ENCODE measurements at regions not wholly inside any gene's neighbourhood (a gene's known extent, or its start where the extent isn't known, plus 50 kb on each side); places are given as distances from the start of the nearest gene placed in this dataset.

- Histone ChIP-seq H3K27me3 (ENCODE audit: control insufficient read depth in 4 of 4, insufficient read depth in 4 of 4, low read length in 3 of 4) (no peaks in the 10 kb centered on the region), H3K27ac (ENCODE audit: low read depth in 1 of 2, low read length in 2 of 2) (no peak overlapping the region), H3K4me1 (ENCODE audit: control insufficient read depth in 4 of 4, insufficient read depth in 4 of 4, low read length in 3 of 4) (peaks cover 0 to 2% (median 0%) of the 10 kb centered on the region in 4 donors), H3K9me3 (ENCODE audit: control insufficient read depth in 4 of 4, low read length in 3 of 4) (no peaks in the 10 kb centered on the region), H3K4me3 (ENCODE audit: low read depth in 1 of 3, low read length in 3 of 3) (no peak overlapping the region), H3K36me3 (ENCODE audit: control insufficient read depth in 4 of 4, insufficient read depth in 3 of 4, low read depth in 1 of 4, low read length in 3 of 4) (no peaks in the 10 kb centered on the region), H3K9ac (ENCODE audit: low read depth in 1 of 2, low read length in 2 of 2) (no peak overlapping the region)
- TF ChIP-seq HNF4A (conservative IDR thresholded peaks at IDR 0.05) (peak; percentile 22 to 25), ATF3 (IDR thresholded peaks at IDR 0.05) (no peak)
- WGBS, result 41% methylated on average over 3 of the region's 3 CpGs
- DNase-seq (ENCODE audit: low spot score), result no peak
These were observed 301.8 kb downstream of the AEBP2 start for GRCh38 chr12:19741132-19741489.

- no peak overlapping the region for H3K27ac ChIP-seq (ENCODE audit: low read depth in 1 of 2, low read length in 2 of 2)
- no peak overlapping the region for H3K4me3 ChIP-seq (ENCODE audit: low read depth in 1 of 3, low read length in 3 of 3)
- no peak for DNase-seq (ENCODE audit: low spot score)
- TF ChIP-seq RAD21 (IDR thresholded peaks at IDR 0.05), result no peak
- TF ChIP-seq SP1 (IDR thresholded peaks at IDR 0.05), result peak; percentile 23
- no peak for TF ChIP-seq MAX (IDR thresholded peaks at IDR 0.05)
- no peak for TF ChIP-seq TAF1 (conservative IDR thresholded peaks at IDR 0.05)
- no peak for TF ChIP-seq HNF4G (IDR thresholded peaks at IDR 0.05)
- no peak for TF ChIP-seq FOXA1 (IDR thresholded peaks at IDR 0.05)
- peak; percentile 53 for TF ChIP-seq NR2F2 (IDR thresholded peaks at IDR 0.05)
- TF ChIP-seq EGR1 (IDR thresholded peaks at IDR 0.05; ENCODE audit: low read depth in 2 of 2), result no peak
- no peak for TF ChIP-seq YY1 (IDR thresholded peaks at IDR 0.05)
- TF ChIP-seq GABPA (IDR thresholded peaks at IDR 0.05 in 1 of 2, conservative IDR thresholded peaks at IDR 0.05 in 1 of 2), result no peak
- TF ChIP-seq FOXA2 (IDR thresholded peaks at IDR 0.05), result no peak
- TF ChIP-seq HNF4A (conservative IDR thresholded peaks at IDR 0.05), result no peak
- TF ChIP-seq RXRA (IDR thresholded peaks at IDR 0.05), result peak in 1 of 2 donors; percentile 8
- peak in 1 of 2 donors; percentile 32 for TF ChIP-seq JUND (IDR thresholded peaks at IDR 0.05)
- no peak for TF ChIP-seq ATF3 (IDR thresholded peaks at IDR 0.05)
- no peak for TF ChIP-seq ZBTB33 (IDR thresholded peaks at IDR 0.05)
- no peak for TF ChIP-seq REST (IDR thresholded peaks at IDR 0.05)
- no peak for TF ChIP-seq CTCF (IDR thresholded peaks at IDR 0.05; ENCODE audit: low read depth, low read length, missing input control)
- 74% methylated on average over 4 of the region's 4 CpGs for WGBS
- peaks cover 0 to 3% (median 0%) of the 10 kb centered on the region in 4 donors for H3K9me3 ChIP-seq (ENCODE audit: control insufficient read depth in 4 of 4, low read length in 3 of 4)
- no peaks in the 10 kb centered on the region for H3K36me3 ChIP-seq (ENCODE audit: control insufficient read depth in 4 of 4, insufficient read depth in 3 of 4, low read depth in 1 of 4, low read length in 3 of 4)
- no peaks in the 10 kb centered on the region for H3K27me3 ChIP-seq (ENCODE audit: control insufficient read depth in 4 of 4, insufficient read depth in 4 of 4, low read length in 3 of 4)
- peaks cover 0 to 2% (median 0%) of the 10 kb centered on the region in 4 donors for H3K4me1 ChIP-seq (ENCODE audit: control insufficient read depth in 4 of 4, insufficient read depth in 4 of 4, low read length in 3 of 4)
- H3K9ac ChIP-seq (ENCODE audit: low read depth in 1 of 2, low read length in 2 of 2), result no peak overlapping the region
These were observed 305.5 kb downstream of the AEBP2 start for GRCh38 chr12:19744705-19745218.
